T1000 (cell line): ENCODE measurements at regions not wholly inside any gene's neighbourhood (a gene's known extent, or its start where the extent isn't known, plus 50 kb on each side); places are given as distances from the start of the nearest gene placed in this dataset.
"Not testable (repeated sequence)": the region's sequence is repeated elsewhere in the genome, so short reads cannot be mapped to it uniquely, and the experiment has no call there.

Source experiments
- DNase-seq: peaks from one replicate; lab custom pipeline; 2025; ENCODE audit warnings: mixed read lengths; lab: John Stamatoyannopoulos, UW

DNA sequence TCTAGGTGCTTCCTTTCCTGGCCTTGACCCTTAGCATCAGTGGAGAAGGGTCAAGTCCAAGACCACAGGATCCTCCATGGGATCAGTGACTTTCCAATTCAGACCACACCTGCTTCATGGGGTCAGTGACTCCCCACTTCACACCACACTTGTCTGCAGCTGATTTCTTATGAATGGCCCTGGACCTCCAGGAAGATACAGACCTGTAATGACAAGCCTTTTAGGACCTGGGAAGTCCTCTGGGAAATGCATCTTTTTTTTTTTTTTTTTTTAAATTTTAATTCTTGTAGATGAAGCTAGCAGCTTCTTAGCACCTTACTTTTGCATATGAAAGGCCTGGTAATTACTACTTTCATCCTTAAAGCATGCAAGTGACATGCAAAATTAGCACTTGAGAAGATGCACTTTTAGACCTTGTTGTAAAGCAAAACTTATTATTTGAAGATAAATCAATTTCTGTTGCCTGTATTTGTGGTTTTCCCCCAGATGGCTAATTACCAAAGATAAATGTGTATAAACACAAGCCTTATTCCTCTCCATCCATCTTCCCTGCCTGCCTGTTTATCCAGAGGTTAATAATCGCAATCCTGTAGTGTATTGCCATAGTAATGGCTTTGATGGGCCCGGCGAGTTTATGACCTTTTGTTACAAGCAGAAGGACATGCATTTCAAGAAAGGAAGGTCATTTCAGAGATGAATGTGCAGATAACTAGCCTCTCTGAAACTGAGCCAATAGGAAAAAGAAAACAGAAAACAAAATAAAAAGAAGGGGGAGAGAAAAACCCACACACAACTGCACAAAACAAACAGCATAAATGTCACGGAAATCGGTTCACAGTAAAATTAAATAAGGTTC lies 1018.7 kb downstream of the TYW1 start:
- no peak for DNase-seq

DNA sequence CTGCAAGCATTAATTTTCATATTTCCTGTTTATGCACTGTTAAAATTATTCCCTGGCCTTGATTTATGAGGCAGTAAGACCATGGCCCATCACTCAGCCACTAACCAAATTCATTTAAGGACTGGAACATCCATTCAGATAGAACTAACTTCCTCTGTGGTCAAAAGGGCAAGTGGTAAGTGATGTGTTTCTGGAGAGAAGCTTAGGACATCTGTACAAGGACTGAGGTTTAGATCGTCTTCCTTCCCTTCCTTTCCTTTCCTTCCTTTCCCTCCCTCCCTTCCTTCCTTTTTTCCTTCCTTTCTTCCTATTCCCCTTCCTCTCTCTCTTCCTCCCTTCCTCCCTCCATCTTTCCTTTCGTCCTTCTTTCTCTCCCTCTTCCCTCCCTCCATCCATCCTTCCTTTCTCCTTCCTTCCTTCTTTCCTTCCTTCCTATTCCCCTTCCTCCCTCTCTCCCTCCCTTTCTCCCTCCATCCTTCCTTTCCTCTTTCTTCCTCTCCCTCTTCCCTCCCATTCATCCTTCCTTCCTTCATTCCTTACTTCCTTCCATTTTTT lies 1019.4 kb downstream of the TYW1 start:
- DNase-seq: no peak

- no peak for DNase-seq
These were observed 1023.5 kb downstream of the TYW1 start for GRCh38 chr7:68020102-68020501.

DNA sequence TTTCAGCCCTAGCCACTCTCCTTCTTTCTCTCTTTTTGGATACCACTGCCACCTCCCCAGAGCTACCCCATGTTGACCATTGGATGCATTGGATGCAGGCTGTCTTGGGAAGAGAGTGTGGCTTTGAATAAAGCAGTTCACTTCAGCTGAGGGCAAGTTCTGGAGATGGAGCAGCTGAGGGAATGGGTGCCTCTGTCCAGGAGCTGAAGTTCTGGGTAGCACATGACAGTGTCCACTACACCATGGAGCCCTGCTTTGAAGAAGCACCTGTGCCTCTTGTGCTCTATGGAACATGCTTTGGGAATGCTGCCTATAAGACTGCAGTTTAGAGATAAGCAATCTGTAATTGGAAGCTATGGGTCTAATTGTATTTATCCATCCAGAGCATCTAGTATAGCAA lies 1028.7 kb downstream of the TYW1 start:
- DNase-seq: no peak

GRCh38 chr7:68030530-68030929 lies 1033.9 kb downstream of the TYW1 start:
- DNase-seq: no peak

GRCh38 chr7:68031180-68031943 lies 1034.7 kb downstream of the TYW1 start:
- DNase-seq: no peak

DNA sequence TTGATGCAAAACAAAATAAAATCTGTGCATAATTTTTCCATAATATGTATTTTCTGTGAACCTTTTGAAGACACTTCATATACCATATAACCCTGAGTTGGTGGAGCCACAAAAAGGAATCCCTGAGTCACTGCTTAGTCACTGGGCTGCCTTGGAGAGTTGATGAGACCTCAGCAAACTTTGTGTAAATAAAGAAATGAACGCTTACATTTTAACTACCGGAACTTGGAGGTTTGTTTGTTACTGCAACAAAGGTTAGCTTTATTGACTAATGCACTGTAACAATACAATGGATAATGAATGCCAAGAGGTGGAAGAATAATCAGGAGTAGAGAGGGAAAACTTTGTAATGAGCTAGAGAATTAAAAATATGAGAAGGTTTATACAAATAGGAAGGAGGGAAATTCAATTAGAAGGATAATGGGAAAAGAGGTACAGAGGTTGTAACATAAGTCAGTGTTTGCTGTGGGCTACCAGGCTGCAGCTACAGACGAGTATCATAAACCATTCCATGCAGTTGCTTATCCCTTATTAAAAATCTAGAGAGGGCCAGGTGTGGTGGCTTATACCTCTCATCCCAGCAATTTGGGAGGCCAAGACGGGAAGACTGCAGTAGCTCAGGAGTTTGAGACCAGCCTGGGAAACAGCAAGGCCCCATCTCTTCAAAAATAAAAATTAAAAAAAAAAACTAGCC lies 1042.1 kb downstream of the TYW1 start:
- peak; percentile 4 for DNase-seq

GRCh38 chr7:68041554-68041953 lies 1044.9 kb downstream of the TYW1 start:
- no peak for DNase-seq

DNA sequence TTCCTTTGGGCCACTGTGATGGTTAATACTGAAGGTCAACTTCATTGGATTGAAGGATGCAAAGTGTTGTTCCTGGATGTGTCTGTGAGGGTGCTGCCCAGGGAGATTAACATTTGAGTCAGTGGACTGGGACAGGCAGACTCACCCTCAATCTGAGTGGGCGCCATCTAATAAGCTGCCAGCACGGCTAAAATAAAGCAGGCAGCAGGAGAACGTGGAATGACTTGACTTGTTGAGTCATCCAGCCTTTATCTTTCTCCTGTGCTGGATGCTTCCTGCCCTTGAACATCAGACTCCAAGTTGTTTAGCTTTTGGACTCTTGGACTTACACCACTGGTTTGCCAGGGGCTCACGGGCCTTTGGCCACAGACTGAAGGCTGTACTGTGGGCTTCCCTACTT lies 1046.9 kb downstream of the TYW1 start:
- DNase-seq: no peak

- DNase-seq: no peak
These were observed 1054.0 kb downstream of the TYW1 start for GRCh38 chr7:68050627-68051026.

GRCh38 chr7:68058014-68058413 lies 1061.4 kb downstream of the TYW1 start:
- no peak for DNase-seq

DNA sequence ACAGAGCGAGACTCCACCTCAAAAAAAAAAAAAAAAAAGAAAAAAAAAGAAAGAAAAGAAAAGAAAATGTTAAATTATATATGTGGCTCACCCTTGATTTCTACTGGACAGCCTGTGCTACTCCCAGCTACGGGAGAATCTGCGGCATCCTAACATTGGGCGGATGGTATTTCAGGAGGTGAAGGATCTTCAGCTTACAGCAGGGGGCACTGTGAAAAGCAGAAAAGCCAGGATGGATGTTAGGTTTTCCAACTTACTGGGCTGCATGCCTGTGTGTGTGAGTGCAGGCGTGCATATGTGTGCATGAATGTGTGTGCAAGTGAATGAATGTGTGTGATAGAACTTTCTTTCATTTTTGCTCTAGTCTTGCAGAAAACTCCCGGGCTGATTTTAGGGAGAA lies 1066.5 kb downstream of the TYW1 start:
- DNase-seq: no peak

DNA sequence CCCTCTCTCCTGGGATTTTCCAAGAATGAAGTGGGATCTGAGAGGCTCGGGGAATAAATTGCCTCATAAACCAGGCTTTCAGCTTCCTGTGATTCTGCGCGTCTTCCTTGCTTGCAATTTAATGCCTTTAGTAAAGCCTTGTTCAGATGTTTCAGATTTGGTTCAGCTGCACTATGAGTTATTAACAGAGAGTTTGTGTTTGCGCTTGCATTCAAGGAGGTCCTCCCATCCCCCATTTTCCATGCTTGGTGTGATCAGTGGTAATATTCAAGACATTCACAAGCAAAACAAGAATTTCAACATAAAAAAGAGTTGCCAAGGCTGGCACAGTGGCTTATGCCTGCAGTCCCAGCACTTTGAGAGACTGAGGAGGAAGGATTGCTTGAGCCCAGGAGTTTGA lies 1068.9 kb downstream of the TYW1 start:
- no peak for DNase-seq

DNA sequence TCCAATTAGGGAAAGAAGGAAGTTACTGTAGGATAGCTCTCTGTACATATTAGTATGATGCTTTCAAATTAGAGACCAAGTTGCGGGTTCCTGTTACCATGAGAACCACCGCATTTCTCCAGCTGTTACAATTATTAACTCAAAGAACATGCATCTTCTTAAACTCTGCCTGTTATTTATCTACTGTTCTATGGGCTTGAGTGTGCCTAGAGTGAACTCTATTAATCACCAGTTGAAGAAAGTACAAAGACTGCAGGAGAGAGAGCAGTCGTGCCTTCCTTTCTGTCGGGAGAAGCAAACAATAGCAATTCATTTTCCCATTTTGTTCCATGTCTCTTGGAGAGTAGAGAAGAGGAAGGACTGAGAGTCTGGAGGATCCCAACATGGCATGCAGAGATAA lies 1071.2 kb downstream of the TYW1 start:
- DNase-seq: no peak

GRCh38 chr7:68070992-68071391 lies 1074.4 kb downstream of the TYW1 start:
- DNase-seq: no peak

DNA sequence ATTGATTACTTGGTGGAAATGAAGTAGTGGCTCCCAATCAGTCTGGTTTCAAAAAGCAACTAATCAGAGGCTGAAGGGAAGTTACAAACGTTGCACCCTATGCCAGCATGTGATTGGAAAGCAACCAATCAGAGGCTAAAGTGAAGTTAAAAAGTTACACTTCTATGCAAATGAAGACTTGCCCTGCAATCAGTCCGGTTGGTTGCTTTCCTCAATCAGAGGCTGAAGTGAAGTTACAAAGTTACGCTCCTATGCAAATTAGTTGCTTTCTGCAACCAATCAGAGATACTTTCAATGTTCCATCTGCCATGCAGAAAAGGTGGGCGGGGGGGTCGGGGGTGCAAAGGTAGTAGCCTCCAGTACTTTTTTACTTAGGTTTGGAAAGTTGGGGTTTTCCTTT lies 1077.1 kb downstream of the TYW1 start:
- no peak for DNase-seq

DNA sequence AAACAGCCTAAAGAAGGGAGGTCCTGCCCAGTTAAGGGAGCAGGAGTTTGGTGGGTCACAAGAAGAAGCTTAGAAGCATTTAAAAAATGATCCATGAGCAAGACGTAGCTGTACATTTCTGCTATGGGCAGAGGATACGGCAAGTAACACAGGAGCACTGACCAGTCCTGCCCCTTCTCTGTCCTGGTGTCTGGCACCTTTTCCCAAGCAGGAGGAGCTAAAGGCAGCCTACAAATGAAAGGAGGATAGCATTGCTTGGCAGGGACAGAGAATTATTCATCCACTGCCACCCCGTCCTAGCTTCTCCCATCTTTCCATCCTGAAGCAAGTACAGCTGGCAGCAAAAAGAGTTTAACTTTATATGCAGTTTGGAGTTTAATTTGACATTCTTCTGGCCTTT lies 1077.6 kb downstream of the TYW1 start:
- DNase-seq: no peak

DNA sequence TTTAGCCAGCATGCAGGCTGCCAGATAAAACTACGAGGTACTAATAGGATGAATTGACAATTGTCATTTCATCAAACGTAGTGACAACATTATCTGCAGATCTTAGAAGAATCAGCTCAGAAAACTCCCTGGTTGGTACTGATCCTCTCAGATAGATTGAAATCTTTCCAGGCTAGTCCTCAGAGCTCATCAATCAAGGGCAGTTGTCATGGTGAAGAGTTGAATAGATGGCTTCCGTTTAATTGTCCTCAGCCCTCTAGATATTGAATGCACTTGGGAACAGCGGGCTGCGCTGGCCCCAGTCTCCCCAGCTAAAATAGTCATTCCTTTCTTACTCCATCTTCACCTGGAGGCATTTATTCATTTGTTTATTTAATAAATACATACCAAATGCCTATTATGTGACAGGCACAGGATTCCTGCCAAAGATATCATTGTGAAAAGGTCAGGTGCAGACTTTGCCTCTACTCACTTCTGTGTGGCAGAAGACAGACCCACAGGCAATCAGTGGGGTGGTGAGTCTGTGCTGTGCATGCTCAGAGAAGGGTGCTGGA lies 1081.6 kb downstream of the TYW1 start:
- no peak for DNase-seq

DNA sequence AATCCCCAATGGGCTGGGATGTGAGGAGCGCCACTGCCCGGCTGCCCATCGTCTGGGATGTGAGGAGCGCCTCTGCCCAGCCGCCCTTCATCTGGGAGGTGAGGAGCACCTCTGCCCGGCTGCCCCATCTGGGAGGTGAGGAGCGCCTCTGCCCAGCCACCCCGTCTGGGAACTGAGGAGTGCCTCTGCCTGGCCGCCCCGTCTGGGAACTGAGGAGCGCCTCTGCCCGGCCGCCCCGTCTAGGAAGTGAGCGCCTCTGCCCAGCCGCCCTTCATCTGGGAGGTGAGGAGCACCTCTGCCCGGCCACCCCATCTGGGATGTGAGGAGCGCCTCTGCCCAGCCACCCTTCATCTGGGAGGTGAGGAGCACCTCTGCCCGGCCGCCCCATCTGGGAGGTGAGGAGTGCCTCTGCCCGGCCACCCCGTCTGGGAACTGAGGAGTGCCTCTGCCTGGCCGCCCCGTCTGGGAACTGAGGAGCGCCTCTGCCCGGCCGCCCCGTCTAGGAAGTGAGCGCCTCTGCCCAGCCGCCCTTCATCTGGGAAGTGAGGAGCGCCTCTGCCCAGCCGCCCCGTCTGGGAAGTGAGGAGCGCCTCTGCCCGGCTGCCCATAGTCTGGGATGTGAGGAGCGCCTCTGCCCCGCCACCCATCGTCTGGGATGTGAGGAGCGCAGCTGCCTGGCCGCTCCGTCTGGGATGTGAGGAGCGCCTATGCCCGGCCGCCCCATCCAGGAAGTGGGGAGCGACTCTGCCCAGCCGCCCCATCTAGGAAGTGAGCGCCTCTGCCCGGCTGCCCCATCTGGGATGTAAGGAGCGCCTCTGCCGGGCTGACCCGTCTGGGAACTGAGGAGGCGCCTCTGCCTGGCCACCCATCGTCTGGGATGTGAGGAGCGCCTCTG lies 1085.7 kb downstream of the TYW1 start:
- not testable (repeated sequence) for DNase-seq

- not testable (repeated sequence) for DNase-seq
These were observed 1086.5 kb downstream of the TYW1 start for GRCh38 chr7:68082961-68083657.
